Astrocyte (in vitro differentiated cells and primary cell): ENCODE measurements at regions not wholly inside any gene's neighbourhood (a gene's known extent, or its start where the extent isn't known, plus 50 kb on each side); places are given as distances from the start of the nearest gene placed in this dataset.

Source experiments
- DNase-seq: peaks from one replicate; pipeline ENCODE4 v3.0.0-alpha.2; 2010; ENCODE audit warnings: low read depth
- FAIRE-seq: peaks from 2 replicates; lab custom pipeline; 2011; peaks lifted over from hg19 to GRCh38; lab: Jason Lieb, UNC
- H2AFZ ChIP-seq: 2 replicates; pipeline ENCODE4 v1.6.0; 2012; ENCODE audit warnings: low read depth, low read length, inconsistent platforms
- H3K27ac ChIP-seq: 2 replicates; pipeline ENCODE4 v1.5.1; 2011; ENCODE audit warnings: low read depth, low read length, inconsistent platforms
- H3K27me3 ChIP-seq: 2 replicates; pipeline ENCODE4 v1.6.0; 2011; ENCODE audit warnings: low read length, inconsistent platforms; ENCODE audit not compliant: insufficient read depth
- H3K36me3 ChIP-seq: 2 replicates; pipeline ENCODE4 v1.5.1; 2011; ENCODE audit warnings: low read length, inconsistent platforms; ENCODE audit not compliant: insufficient read depth
- H3K4me1 ChIP-seq: 2 replicates; pipeline ENCODE4 v1.5.1; 2011; ENCODE audit warnings: low read length, inconsistent platforms; ENCODE audit not compliant: insufficient read depth
- H3K4me2 ChIP-seq: 2 replicates; pipeline ENCODE4 v1.6.0; 2012; ENCODE audit warnings: low read length, inconsistent platforms
- H3K4me3 ChIP-seq: 2 replicates; pipeline ENCODE4 v1.5.1; 2011; ENCODE audit warnings: low read depth, mild to moderate bottlenecking, low read length, inconsistent platforms; ENCODE audit not compliant: insufficient read depth
- H3K79me2 ChIP-seq: 2 replicates; pipeline ENCODE4 v1.6.0; 2012; ENCODE audit warnings: mild to moderate bottlenecking, low read length, inconsistent platforms; ENCODE audit not compliant: insufficient read depth
- H3K9ac ChIP-seq: 2 replicates; pipeline ENCODE4 v1.6.0; 2012; ENCODE audit warnings: mild to moderate bottlenecking, low read length, inconsistent platforms
- H3K9me3 ChIP-seq: 2 replicates; pipeline ENCODE4 v1.5.1; 2012; ENCODE audit warnings: low read depth, mild to moderate bottlenecking, low read length, inconsistent platforms; ENCODE audit not compliant: insufficient read depth
- H4K20me1 ChIP-seq: 2 replicates; pipeline ENCODE4 v1.6.0; 2012; ENCODE audit warnings: low read length, inconsistent platforms; ENCODE audit not compliant: insufficient read depth
- H3K27ac Mint-ChIP-seq: one replicate; pipeline ENCODE4 v1.8.0; 2021; ENCODE audit warnings: mild to moderate bottlenecking, mixed read lengths; ENCODE audit not compliant: unreplicated experiment
- H3K27me3 Mint-ChIP-seq: one replicate; pipeline ENCODE4 v1.8.0; 2021; ENCODE audit warnings: low read depth, mixed read lengths; ENCODE audit not compliant: unreplicated experiment
- H3K36me3 Mint-ChIP-seq: one replicate; pipeline ENCODE4 v1.8.0; 2021; ENCODE audit warnings: low read depth, mixed read lengths; ENCODE audit not compliant: unreplicated experiment
- H3K4me1 Mint-ChIP-seq: one replicate; pipeline ENCODE4 v1.8.0; 2021; ENCODE audit warnings: low read depth, mixed read lengths; ENCODE audit not compliant: unreplicated experiment
- H3K4me3 Mint-ChIP-seq: one replicate; pipeline ENCODE4 v1.8.0; 2021; ENCODE audit warnings: mild to moderate bottlenecking, moderate library complexity, mixed read lengths; ENCODE audit not compliant: unreplicated experiment
- H3K9me3 Mint-ChIP-seq: one replicate; pipeline ENCODE4 v1.8.0; 2021; ENCODE audit warnings: mild to moderate bottlenecking, mixed read lengths; ENCODE audit not compliant: unreplicated experiment
- EZH2 ChIP-seq: IDR thresholded peaks from 2 replicates; pipeline ENCODE4 v1.6.1; 2012; ENCODE audit warnings: mild to moderate bottlenecking, low read length, inconsistent platforms; ENCODE audit not compliant: insufficient read depth
- TF ChIP-seq, protein P1 (sequence below): IDR thresholded peaks from 2 replicates; pipeline ENCODE4 v1.5.1; 2011; ENCODE audit warnings: low read depth, mild to moderate bottlenecking, inconsistent platforms, low read length, moderate library complexity; ENCODE audit not compliant: insufficient read depth

DNA sequence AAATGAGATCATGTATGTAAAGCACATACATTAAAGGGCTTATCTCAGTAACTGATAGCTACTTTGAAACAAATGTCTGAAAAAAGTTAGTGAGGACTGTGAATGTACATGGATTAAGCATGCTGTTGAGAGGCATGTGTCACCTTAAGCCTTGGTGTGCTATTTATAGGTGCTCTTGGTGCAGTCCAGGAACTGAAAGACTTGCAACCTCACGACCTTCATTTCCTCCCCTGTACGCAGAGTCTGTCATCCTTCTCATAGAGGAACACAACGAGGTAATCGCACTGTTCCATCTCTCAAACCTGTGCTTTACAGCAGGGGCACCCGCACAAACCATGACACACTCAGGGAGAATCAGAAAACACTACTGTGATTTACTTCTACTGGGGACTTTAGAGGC is 65.6 kb downstream of the UFM1 start:
- Mint-ChIP-seq H3K4me1 (peaks cover 4% of the 10 kb centered on the region), H3K4me3 (no peak overlapping the region), H3K9me3 (no peaks in the 10 kb centered on the region), H3K27me3 (no peaks in the 10 kb centered on the region), H3K36me3 (no peaks in the 10 kb centered on the region), H3K27ac (peak overlapping the region; percentile 3)
- TF ChIP-seq, protein P1, sequence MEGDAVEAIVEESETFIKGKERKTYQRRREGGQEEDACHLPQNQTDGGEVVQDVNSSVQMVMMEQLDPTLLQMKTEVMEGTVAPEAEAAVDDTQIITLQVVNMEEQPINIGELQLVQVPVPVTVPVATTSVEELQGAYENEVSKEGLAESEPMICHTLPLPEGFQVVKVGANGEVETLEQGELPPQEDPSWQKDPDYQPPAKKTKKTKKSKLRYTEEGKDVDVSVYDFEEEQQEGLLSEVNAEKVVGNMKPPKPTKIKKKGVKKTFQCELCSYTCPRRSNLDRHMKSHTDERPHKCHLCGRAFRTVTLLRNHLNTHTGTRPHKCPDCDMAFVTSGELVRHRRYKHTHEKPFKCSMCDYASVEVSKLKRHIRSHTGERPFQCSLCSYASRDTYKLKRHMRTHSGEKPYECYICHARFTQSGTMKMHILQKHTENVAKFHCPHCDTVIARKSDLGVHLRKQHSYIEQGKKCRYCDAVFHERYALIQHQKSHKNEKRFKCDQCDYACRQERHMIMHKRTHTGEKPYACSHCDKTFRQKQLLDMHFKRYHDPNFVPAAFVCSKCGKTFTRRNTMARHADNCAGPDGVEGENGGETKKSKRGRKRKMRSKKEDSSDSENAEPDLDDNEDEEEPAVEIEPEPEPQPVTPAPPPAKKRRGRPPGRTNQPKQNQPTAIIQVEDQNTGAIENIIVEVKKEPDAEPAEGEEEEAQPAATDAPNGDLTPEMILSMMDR, result no peak
- TF ChIP-seq EZH2, result no peak
- no peak for DNase-seq
- Histone ChIP-seq H3K27ac (no peak overlapping the region), H3K4me2 (no peak overlapping the region), H3K79me2 (no peaks in the 10 kb centered on the region), H3K36me3 (no peaks in the 10 kb centered on the region), H3K9me3 (no peaks in the 10 kb centered on the region), H3K4me3 (no peak overlapping the region), H4K20me1 (no peaks in the 10 kb centered on the region), H3K9ac (no peak overlapping the region), H2AFZ (no peak overlapping the region), H3K4me1 (no peaks in the 10 kb centered on the region), H3K27me3 (no peaks in the 10 kb centered on the region)
- no peak for FAIRE-seq

DNA sequence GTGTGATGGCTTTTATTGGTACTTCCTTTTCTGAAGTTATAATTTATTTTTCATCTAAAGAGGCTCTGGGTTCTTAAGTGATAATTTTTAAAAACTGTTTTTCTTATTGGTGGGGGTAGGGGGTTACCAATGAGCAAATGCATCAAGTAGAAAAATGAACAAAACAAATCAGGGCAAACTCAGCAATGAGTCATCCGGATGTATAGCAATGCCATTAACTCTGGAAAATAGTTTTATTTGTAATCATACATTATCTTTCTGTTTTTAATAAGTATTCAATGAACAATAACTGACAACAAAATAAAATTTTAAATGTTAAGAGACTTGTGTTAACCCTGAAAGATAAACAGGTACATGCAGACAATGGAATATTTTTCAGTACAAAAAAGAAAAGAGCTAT is 67.6 kb downstream of the UFM1 start:
- Histone ChIP-seq H3K4me3 (no peak overlapping the region), H3K79me2 (no peaks in the 10 kb centered on the region), H3K27ac (no peak overlapping the region), H3K4me2 (no peak overlapping the region), H2AFZ (no peak overlapping the region), H3K4me1 (no peaks in the 10 kb centered on the region), H3K9ac (no peak overlapping the region), H3K27me3 (no peaks in the 10 kb centered on the region), H4K20me1 (no peaks in the 10 kb centered on the region), H3K36me3 (no peaks in the 10 kb centered on the region), H3K9me3 (no peaks in the 10 kb centered on the region)
- FAIRE-seq, result no peak
- H3K4me1 Mint-ChIP-seq, result peaks cover 4% of the 10 kb centered on the region
- H3K27me3 Mint-ChIP-seq, result no peaks in the 10 kb centered on the region
- TF ChIP-seq EZH2, result no peak
- TF ChIP-seq, protein P1, result no peak
- no peak overlapping the region for H3K4me3 Mint-ChIP-seq
- H3K9me3 Mint-ChIP-seq, result no peaks in the 10 kb centered on the region
- H3K27ac Mint-ChIP-seq, result no peak overlapping the region
- DNase-seq, result no peak
- H3K36me3 Mint-ChIP-seq, result no peaks in the 10 kb centered on the region

DNA sequence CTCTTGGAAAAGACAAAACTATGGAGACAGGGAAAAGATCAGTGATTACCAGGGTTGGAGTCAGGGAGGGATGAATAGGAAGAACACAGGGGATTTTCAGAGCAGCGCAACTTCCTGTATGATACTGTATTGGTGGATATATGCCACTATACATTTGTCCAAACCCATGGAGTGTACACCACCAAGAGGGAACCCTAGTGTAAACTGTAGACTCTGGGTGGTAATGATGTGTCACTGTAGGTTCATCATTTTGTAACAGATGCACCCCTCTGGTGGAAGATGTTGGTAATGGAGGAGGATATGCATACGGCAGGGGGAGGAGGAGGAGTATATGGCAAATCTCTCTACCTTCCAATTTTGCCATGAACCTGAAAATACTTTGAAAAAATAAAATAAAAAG is 68.1 kb downstream of the UFM1 start:
- no peaks in the 10 kb centered on the region for H3K9me3 Mint-ChIP-seq
- Histone ChIP-seq H3K9me3 (no peaks in the 10 kb centered on the region), H3K27me3 (no peaks in the 10 kb centered on the region), H4K20me1 (no peaks in the 10 kb centered on the region), H3K36me3 (no peaks in the 10 kb centered on the region), H3K4me2 (no peak overlapping the region), H3K27ac (no peak overlapping the region), H3K79me2 (no peaks in the 10 kb centered on the region), H3K4me1 (no peaks in the 10 kb centered on the region), H2AFZ (no peak overlapping the region), H3K9ac (no peak overlapping the region), H3K4me3 (no peak overlapping the region)
- H3K36me3 Mint-ChIP-seq, result no peaks in the 10 kb centered on the region
- peaks cover 4% of the 10 kb centered on the region for H3K4me1 Mint-ChIP-seq
- TF ChIP-seq, protein P1, result peak; percentile 29
- TF ChIP-seq EZH2, result no peak
- H3K27ac Mint-ChIP-seq, result no peak overlapping the region
- no peak overlapping the region for H3K4me3 Mint-ChIP-seq
- FAIRE-seq (no peak), DNase-seq (no peak)
- no peaks in the 10 kb centered on the region for H3K27me3 Mint-ChIP-seq
